ENCODE measurements at regions not wholly inside any gene's neighbourhood (a gene's known extent, or its start where the extent isn't known, plus 50 kb on each side); places are given as distances from the start of the nearest gene placed in this dataset.
"Not testable (repeated sequence)": the region's sequence is repeated elsewhere in the genome, so short reads cannot be mapped to it uniquely, and the experiment has no call there.

DNA sequence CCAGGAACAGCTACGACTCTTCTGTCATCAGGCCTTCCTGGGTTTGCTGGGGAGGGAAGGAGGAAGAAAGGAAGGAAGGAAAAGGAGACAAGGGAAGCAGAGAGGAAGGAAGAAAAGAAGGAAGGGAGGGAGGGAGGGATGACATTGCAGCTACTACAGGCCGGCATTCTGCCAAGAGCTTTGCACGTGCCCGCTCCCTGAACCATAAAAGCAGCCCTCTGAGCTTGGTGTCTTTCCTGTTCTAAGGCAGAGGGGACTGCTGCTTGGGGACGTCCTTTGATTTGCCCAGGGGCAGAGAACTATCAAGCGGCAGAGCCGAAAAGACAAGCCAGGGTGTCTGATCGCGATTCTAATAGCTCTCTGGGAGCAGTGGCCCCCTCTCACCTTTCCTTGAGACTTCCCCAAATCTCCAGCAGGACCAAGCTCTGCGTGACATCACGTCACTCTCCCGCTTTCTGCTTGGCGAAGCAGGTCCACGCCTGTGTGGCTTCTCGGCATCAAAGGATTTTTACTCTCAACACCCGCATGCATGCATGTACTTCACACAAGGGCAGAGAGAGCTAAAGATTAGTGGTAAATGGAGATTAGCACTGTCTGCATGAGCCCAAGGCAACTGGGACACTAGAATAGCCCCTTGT, 167.8 kb upstream of the AUTS2 start:
- DNase-seq (ENCODE audit: low read depth in 2 of 2): no peak

DNA sequence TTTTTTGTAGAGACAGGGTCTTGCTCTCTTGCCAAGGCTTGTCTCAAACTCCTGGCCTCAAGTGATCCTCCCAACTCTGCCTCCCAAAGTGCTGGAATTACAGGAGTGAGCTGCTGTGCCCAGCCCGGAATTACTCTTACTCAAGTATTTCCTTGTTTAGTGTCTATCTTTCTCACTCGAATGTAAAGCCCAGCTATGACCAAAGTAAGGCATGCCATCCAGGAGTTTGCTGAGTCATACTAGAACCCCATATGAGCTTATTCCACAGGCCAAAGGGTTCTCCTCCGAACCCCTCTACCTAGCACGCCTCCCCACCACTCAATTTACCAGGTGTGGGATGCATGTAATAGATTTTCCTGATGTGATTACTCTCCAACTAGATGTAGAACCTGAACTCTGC, 166.6 kb upstream of the AUTS2 start:
- no peak for DNase-seq (ENCODE audit: low read depth in 2 of 2)

DNA sequence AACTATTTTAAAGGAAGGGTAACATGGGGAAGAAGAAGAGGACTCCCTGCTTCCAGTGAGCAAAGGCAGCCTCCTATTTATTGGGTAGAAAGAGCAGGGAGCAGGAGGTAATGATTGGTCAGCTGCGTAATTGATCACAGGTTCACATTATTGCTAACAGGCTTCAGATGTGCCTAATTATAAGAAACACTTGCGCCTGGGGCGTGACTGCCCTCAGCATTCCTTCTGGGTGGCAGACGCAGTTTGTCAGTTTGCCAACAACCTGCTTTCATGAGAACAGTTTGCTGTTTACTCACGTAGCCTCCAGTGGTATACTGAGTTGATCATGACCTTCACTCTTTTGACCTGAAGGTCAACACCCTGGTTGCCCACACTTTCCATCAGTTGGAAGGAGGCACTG, 166.0 kb upstream of the AUTS2 start:
- DNase-seq (ENCODE audit: low read depth in 2 of 2): not testable (repeated sequence)

DNA sequence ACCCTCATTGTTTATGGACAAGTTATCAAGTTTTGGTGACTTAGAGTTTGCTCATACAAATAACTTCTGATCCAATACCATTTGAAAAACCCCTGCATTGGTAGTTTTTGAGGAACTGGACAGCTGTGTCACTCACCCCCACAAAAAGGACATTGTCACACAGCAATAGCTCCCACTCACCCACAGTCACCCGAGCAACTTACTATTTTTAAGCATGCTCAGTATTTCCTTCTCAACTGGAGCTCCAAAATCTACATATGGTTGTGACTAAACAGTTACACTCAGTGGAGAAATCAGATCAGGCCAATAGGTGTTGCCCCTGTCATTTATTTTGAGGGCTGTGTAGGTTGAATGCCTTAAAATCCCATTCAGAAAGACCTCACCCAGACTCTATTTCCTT, 165.2 kb upstream of the AUTS2 start:
- no peak for DNase-seq (ENCODE audit: low read depth in 2 of 2)

DNA sequence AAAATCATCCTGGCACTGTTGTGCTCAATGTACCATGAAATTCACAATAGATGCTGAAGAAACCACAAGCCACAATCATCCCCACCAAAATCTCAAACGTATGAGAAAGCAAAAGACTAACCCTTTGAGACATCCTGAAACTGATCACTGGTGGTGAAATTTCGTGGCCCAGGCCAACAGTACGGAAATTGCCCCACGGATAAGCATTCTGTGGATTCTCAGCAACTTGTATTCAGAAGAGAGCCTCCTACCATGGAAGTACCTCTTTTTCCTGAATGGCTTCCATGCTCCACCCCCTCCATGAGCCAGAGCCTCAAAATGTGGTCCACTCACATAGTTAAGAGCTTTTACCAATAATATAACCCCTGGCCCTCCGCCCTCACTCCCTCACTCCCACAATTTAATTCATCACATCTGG, 163.9 kb upstream of the AUTS2 start:
- DNase-seq (ENCODE audit: low read depth in 2 of 2): no peak

DNA sequence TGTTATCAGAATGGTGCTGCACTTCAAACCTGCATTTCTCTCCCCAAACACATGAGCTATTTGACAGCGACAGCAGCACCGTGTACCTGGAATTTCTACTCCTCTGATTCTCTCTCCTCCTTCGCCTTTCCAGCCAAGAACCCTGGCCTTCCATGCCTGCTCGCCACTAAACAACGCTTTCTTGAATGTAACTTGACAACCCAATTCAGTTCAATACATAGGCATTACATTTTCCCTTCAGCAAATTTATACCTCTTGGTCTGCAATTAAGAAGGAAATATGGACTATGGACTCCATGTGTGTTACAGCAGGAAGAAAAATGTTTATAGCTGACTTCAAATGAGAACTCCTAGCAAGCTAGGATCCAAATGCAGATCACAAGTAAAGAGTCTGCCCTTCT, 162.6 kb upstream of the AUTS2 start:
- no peak for DNase-seq (ENCODE audit: low read depth in 2 of 2)

DNA sequence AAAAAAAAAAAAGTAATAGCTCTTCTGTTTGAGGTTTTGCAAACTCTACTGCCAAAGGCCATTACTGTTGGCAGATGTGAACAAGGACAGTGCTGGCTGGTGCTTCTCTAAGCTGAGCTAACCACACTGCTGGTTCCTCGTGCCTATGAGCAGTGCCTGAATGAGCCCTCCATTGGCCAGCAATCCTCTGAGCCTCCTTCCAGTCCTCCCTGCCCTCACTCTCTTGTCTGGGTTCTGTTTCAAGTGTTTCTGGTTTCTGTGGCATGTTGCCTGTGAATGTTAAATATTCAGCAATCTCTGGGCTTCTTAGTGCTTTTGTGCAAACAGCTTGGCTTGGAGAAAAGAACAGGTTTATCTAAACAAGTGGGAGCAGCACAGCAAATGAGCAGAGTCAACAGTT, 161.3 kb upstream of the AUTS2 start:
- DNase-seq (ENCODE audit: low read depth in 2 of 2): no peak

DNA sequence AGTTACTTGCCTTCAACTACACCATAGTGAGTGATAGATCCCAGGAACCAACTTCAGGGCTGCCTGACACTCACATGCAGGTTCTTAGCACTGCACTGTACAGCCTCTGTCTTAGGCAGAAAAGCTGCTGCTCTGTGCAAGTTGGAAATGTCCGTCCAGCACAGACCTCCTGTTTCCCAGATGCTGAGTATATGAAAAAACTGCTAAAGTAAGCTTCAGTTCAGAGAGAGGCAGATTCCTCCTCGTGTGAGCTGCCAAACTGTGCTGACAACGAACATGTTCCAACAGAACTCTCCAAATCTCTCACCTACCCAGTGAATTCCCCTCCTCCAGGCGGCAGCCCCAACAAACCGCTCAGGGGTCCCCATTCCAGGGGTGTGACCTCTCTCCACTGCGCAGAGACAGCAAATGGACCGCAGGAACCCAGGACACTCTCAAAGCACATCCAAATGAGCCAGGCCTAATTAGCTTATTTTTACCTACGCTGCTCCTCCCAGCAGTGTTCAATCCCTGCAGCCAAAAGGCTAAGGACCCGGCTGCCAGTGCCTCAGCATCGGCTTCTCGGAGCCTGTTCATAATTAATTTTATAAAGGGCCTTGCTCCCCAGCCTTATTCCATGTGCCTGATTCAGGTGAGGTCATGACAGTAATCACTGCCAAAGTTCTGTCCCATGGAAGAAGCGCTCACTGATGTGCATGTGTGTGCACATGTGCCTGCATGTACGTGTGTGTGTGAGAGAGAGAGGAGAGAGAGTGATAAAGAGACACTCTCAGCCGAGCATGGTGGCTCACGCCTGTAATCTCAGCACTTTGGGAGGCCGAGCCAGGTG, 159.5 kb upstream of the AUTS2 start:
- DNase-seq (ENCODE audit: low read depth in 2 of 2): no peak

DNA sequence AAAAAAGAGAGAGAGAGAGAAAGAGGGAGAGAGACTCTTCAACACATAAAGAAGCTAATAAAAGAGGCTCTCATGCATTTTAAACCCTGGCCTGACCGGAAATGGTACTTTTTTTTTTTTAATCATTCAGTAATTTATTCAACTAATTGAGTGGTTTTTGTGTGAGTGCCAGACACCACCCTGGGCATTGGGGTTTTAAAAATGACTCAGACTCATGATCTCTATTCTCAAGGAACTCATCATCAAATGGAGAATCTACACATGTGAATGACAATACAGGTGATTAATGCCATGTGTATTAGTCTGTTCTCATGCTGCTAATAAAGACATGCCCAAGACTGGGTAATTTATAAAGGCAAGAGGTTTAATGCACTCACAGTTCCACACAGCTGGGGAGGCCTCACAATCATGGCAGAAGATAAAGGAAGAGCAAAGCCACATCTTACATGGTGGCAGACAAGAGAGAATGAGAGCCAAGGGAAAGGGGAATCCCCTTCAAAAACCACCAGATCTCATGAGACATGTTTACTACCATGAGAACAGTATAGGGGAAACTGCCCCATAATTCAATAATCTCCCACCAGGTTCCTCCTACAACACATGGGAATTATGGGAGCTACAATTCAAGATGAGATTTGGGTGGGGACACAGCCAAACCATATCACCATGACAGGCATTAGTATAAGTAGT, 158.5 kb upstream of the AUTS2 start:
- no peak for DNase-seq (ENCODE audit: low read depth in 2 of 2)

DNA sequence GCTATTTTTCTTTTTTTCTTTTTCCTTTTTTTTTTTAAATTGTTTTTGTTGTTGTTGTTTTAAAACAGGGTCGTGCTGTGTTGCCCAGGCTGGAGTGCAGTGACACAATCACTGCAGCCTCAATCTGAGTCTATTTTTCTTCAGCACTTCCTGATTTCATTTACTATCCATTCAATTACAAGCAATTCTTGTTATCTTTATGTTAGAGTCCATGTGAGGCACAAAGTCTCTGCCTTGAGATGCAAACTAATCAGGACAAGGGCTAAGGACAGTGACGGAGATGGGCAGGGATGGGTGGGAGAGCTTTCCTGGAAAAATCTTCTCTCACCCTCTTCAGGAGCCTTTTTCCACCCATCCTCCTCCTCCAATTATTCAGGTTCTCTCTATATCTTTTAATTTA, 157.3 kb upstream of the AUTS2 start:
- no peak for DNase-seq (ENCODE audit: low read depth in 2 of 2)

DNA sequence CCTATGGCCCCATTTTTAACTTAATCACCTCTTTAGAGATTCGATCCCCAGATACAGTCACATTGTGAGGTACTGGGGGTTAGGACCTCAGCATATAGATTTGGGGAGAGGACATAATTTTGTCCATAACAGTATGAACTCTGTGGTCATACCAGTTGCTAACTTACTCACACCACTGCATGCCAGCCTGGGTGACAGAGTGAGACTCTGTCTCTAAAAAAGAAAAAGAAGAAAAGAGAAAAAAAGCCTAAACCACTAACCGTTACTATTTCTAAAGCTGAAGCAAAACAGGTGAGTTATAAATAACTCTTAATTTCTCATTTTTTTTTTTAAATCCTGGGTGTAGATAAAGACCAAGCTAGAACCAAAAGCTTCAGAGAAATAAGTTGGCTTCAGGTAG, 155.1 kb upstream of the AUTS2 start:
- DNase-seq (ENCODE audit: low read depth in 2 of 2): no peak

DNA sequence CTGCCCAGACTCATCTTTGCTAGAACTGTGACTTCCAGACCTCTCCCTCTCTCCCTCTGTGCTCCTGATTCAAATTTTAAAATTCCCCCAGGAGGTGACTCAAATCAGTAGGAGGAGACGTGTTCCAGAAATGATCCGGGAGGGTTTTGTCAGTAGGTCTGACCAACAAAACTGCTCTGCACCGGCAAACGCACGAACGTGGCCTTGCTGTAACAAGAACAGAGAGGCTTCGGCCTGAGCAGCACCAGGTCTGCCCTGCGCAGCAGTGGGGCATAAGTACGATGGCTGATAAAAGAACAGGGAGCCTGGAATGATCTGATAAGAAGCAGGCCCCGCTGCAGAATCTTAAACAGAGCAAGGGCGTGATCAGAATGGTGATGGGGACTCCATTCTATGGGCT, 152.7 kb upstream of the AUTS2 start:
- no peak for DNase-seq (ENCODE audit: low read depth in 2 of 2)

DNA sequence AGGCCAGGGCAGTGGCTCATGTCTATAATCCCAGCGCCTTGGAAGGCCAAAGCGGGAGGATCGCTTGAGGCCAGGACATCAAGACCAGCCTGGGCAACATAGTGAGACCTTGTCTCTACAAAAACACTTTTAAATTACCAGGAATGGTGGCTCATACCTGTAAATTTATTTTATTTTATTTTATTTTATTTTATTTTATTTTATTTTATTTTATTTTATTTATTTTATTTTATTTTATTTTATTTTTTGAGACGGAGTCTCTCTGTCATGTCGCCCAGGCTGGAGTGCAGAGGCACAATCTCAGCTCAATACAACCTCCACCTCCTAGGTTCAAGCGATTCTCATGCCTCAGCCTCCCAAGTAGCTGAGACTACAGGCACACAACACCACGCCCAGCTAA, 152.1 kb upstream of the AUTS2 start:
- DNase-seq (ENCODE audit: low read depth in 2 of 2): not testable (repeated sequence)

DNA sequence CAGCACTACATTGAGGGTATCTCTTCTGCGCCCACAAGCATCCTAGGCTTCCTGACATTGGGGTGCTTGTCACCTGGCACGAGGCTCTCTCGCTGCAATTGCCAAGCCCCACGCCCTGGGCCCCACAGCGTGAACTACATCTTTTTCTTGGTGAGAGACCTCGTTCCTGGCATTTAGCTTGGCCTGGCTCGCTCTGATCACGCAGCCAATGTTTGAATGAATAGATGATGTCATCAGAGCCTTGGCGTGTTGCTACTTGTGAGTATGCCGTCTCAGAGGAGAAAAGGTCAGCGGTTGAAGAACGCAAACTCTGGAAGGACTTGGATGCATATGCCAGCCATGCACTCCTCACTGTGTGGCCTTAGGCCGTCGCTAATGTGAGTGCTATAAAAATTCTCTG, 150.2 kb upstream of the AUTS2 start:
- no peak for DNase-seq (ENCODE audit: low read depth in 2 of 2)

DNA sequence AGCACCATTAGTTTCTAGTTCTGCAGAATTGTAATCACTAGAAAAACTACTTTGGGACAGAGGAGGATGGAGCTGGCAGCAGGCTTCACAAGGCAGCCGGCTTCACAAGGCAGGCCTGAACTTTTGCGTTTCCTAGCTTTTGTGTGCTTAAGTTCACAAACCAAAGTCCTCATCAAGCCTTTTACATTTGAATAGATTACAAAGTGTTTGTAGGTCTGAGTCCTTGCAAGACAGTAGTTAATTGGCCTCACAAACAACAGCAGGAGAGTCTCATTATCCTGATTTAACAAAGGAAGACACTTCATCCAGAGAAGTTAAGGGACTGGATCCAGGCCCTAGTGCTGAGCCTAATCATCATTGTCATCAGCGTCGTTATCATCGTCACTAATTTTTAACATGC, 147.8 kb upstream of the AUTS2 start:
- no peak for DNase-seq (ENCODE audit: low read depth in 2 of 2)

DNA sequence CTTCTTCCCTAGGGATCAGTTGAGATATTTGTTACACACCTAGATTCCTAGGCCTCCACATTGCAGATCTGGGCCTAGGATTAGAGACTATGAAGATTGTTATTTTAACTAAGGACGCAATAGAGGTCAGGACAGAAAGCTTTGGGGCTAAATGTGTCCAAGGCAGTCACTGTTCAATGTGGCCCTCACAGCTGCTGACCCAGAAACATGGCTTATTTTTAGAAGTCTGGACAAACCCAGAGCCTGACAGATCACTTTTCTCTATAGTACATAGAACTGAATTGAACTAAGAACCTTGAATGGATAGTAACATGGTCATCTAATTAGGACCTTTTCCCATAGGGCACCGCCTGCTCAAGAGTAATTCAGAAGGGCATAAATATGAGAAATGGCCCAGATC, 146.6 kb upstream of the AUTS2 start:
- no peak for DNase-seq (ENCODE audit: low read depth in 2 of 2)

DNA sequence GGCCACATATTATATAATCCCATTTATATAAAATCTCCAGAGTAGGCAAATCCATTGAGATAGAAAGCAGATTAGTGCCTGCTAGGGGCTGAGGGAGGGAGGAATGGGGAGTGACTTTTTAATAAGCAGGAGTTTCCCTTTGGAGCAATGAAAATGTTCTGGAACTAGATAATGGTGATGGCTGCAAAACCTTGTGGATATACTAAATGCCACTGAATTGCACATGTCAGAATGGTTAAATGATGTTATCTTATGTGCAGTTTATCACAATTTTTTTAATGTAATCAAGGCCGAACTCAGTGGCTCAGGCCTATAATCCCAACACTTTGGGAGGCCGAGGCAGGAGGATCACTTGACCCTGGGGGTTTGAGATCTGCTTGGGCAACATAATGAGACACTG, 145.5 kb upstream of the AUTS2 start:
- DNase-seq (ENCODE audit: low read depth in 2 of 2): no peak

DNA sequence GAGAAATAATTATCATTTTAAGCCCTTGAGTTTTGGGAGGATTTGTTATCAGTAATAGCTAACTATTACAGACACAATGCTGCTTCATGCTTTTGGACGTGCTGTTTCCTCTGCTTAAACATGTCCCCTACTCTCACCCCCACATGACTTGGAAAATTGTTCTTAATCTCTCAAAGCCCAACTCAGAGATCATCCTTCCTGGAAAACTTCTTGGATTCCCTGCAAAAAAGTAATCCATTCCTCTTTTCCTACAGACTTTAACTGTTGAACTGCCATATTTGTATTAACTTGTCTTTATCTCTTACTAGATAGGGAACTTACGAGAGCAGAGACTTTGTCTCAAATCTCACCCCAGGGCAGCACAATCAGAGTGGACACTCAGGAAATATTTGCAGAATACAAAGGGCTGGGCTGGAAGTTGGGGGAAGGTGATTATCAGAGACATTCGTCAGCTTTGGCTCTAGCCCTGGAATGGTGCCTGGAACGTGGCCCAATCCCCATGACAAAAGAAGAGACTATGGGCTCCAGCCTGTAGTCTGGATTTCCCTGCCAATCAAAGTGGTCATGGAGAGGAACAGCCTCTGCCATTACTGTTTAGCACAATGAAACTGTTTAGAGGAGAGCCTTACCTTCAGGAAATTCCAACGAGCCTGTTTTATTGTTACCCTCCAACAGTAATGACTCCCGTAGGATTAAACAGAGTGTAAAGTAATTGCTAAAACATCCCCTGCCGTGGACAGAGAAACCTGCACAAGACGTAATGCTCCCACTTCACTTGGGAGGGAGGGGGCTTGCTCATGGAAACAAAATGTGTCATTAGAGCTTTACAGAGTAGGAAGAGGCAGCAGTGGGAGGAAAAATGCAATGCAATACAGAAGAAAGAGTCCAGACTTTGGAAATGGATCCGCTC, 140.4 kb upstream of the AUTS2 start:
- DNase-seq (ENCODE audit: low read depth in 2 of 2): no peak

DNA sequence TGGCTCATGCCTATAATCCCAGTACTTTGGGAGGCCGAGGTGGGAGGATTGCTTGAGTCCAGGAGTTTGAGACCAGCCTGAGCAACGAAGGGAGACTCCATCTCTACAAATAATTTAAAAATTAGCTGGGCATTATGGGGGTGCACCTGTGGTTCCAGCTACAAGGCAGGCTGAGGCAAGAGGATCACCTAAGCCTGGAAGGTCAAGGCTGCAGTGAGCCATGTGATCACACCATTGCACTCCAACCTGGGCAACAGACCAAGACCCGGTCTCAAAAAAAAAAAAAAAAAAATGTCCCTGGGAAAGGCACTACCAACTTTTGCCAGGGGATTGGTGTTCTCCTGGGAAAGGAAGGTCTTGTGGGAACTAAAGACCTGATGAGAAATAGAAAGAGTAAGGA, 134.2 kb upstream of the AUTS2 start:
- no peak for DNase-seq (ENCODE audit: low read depth in 2 of 2)

DNA sequence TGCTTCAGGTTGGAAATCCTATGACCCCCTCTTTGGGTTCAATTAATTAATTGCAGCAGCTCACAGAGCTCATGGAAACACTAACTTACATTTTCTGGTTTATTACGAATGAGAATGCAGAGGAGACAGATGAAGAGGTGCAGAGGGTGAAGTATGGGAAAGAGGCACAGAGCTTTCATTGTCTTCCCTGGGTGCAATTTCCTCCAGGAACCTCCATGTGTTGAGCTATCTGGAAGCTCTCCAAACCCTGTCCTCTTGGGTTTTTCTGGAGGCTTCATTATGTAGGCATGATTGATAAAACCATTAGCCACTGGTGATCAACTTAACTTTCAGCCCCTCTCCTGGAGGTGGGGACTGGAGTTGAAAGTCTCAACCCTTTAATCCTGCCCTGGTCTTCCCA, 133.0 kb upstream of the AUTS2 start:
- no peak for DNase-seq (ENCODE audit: low read depth in 2 of 2)

DNA sequence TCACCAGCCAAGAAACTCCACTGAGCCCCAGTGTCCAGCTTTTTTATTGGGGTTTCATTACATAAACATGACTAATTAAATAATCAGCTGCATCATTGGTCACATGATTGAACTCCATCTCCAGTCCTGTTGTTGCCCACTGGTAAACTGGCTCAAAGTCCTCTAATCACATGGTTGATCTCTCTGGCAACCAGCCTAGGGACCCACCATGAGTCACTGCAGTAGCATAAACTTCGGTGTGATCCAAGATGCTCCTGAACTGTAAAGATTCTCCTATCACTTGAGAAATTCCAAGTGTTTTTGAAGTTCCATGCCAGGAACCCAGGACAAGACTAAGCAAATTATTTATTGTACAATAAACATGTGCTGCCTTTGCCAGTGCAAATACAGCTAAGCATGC, 130.4 kb upstream of the AUTS2 start:
- DNase-seq (ENCODE audit: low read depth in 2 of 2): no peak

DNA sequence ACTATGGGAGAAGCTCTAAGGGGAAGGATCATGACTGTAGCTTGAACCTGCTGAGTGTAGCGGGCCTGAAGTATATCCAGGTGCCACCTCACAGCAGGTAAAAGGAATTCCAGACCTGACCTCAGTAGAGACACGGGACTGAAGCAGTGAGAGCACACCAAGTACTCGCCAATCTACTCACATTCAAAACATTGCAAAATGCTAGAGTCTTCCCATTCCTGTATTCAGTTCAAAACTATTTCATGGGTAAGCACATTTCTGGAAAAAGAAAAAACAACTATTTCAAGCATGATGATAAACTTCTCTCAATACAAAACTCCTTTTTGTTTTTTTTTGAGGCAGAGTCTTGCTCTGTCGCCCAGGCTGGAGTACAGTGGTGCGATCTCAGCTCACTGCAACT, 121.9 kb upstream of the AUTS2 start:
- no peak for DNase-seq (ENCODE audit: low read depth in 2 of 2)
